HG03097 (cell line): ENCODE measurements at regions not wholly inside any gene's neighbourhood (a gene's known extent, or its start where the extent isn't known, plus 50 kb on each side); places are given as distances from the start of the nearest gene placed in this dataset.

Source experiments
- ATAC-seq: cut with Tn5 transposase; IDR thresholded peaks from one replicate; pipeline ENCODE4 v1.9.1; 2021; ENCODE audit not compliant: unreplicated experiment, low FRiP score

GRCh38 chr1:56199061-56199460 lies 380.3 kb downstream of the PLPP3 start:
- ATAC-seq = no peak

GRCh38 chr1:56197946-56198345 lies 381.4 kb downstream of the PLPP3 start:
- no peak for ATAC-seq

GRCh38 chr1:56196839-56197238 lies 382.5 kb downstream of the PLPP3 start:
- no peak for ATAC-seq

- ATAC-seq = no peak
Measured at GRCh38 chr1:56194701-56195300, 384.6 kb downstream of the PLPP3 start.

GRCh38 chr1:56193656-56194055 lies 385.7 kb downstream of the PLPP3 start:
- ATAC-seq = no peak

GRCh38 chr1:56191369-56191768 lies 388.0 kb downstream of the PLPP3 start:
- no peak for ATAC-seq

GRCh38 chr1:56190806-56191365 lies 388.5 kb downstream of the PLPP3 start:
- no peak for ATAC-seq

- no peak for ATAC-seq
Measured at GRCh38 chr1:56189946-56190805, 389.2 kb downstream of the PLPP3 start.

GRCh38 chr1:56189454-56189853 lies 389.9 kb downstream of the PLPP3 start:
- ATAC-seq = no peak

- no peak for ATAC-seq
Measured at GRCh38 chr1:56188855-56189254, 390.5 kb downstream of the PLPP3 start.

- ATAC-seq = no peak
Measured at GRCh38 chr1:56188221-56188620, 391.1 kb downstream of the PLPP3 start.

GRCh38 chr1:56187405-56187804 lies 392.0 kb downstream of the PLPP3 start:
- no peak for ATAC-seq

GRCh38 chr1:56185493-56185892 lies 393.9 kb downstream of the PLPP3 start:
- no peak for ATAC-seq

GRCh38 chr1:56183151-56183550 lies 396.2 kb downstream of the PLPP3 start:
- ATAC-seq = no peak

- ATAC-seq = no peak
Measured at GRCh38 chr1:56180520-56181190, 398.7 kb downstream of the PLPP3 start.

- no peak for ATAC-seq
Measured at GRCh38 chr1:56179543-56179942, 399.8 kb downstream of the PLPP3 start.

GRCh38 chr1:56175211-56175610 lies 404.2 kb downstream of the PLPP3 start:
- no peak for ATAC-seq

- ATAC-seq = no peak
Measured at GRCh38 chr1:56174176-56174885, 405.0 kb downstream of the PLPP3 start.

- ATAC-seq = no peak
Measured at GRCh38 chr1:56173736-56174135, 405.6 kb downstream of the PLPP3 start.

GRCh38 chr1:56171670-56172069 lies 407.7 kb downstream of the PLPP3 start:
- no peak for ATAC-seq
